HCT116 (cell line): ENCODE measurements at regions not wholly inside any gene's neighbourhood (a gene's known extent, or its start where the extent isn't known, plus 50 kb on each side); places are given as distances from the start of the nearest gene placed in this dataset.
"Not testable (repeated sequence)": the region's sequence is repeated elsewhere in the genome, so short reads cannot be mapped to it uniquely, and the experiment has no call there.

Source experiments
- ATAC-seq: fragments of 200-7000 bp; cut with Tn5 transposase; 2 replicates; pipeline ENCODE4 v1.9.1; 2020; ENCODE audit warnings: mild to moderate bottlenecking, moderate library complexity
- BruUV-seq: library from RNA; stranded (reverse); fragments of 400-500 nt; replicated peaks from 2 replicates; lab custom pipeline; 2021; lab: Mats Ljungman, UMichigan
- CTCF ChIA-PET: fragments of 300-600 bp; sonication (Branson Sonifier 250); formaldehyde crosslinking; loops from one replicate; lab custom pipeline; 2021; ENCODE audit warnings: antibody characterized with exemption; lab: Charles Lee
- POLR2A ChIA-PET: fragments of 300-600, 350-600 bp; sonication (Branson Sonifier 250); formaldehyde crosslinking; loops from one replicate; lab custom pipeline; 2021; ENCODE audit warnings: antibody characterized with exemption; lab: Charles Lee
- RAD21 ChIA-PET, 2 experiments: fragments of 300-600 bp; sonication (Branson Sonifier 250); formaldehyde crosslinking; loops; one replicate each; lab custom pipeline; 2023; ENCODE audit warnings: low total read pairs in 2 of 2; ENCODE audit not compliant: uncharacterized antibody in 2 of 2, unreplicated experiment in 2 of 2, low non-redundant PET in 1 of 2; lab: Charles Lee
- DNase-seq: peaks from one replicate; pipeline ENCODE4 v3.0.0-alpha.2; 2010; ENCODE audit warnings: low read depth, low spot score
- H2AFZ ChIP-seq: fragments of 200-600 bp; shearing (Covaris generic), sonication (generic); 2 replicates; pipeline ENCODE4 v1.6.1; 2017; ENCODE audit warnings: low read depth, mixed run types, mixed read lengths, antibody characterized with exemption, low read length; ENCODE audit not compliant: poor library complexity, severe bottlenecking
- H3K27ac ChIP-seq: 2 replicates; pipeline ENCODE4 v1.5.1; 2012; ENCODE audit warnings: low read depth, low read length
- H3K27me3 ChIP-seq: fragments of 200-600 bp; sonication (generic); 2 replicates; pipeline ENCODE4 v1.6.1; 2016; ENCODE audit warnings: mixed run types, low read length, mixed read lengths; ENCODE audit not compliant: insufficient read depth
- H3K36me3 ChIP-seq, 2 experiments: fragments of 200-500 bp in 1 of 2; fragments of 200-600 bp in 1 of 2; sonication (Bioruptor generic) in 1 of 2; sonication (generic) in 1 of 2; 2 replicates each; pipeline versions ENCODE4 v1.5.1 to v1.6.1; 2014 to 2016; ENCODE audit warnings: low read length in 2 of 2, inconsistent platforms in 1 of 2, mixed read lengths in 1 of 2, mixed run types in 1 of 2; ENCODE audit not compliant: insufficient read depth in 2 of 2, control insufficient read depth in 1 of 2
- H3K4me1 ChIP-seq, 2 experiments: fragments of 200-600 bp in 1 of 2; sonication (generic) in 1 of 2; 2 replicates each; pipeline versions ENCODE4 v1.5.1 to v1.6.1; 2012 to 2017; ENCODE audit warnings: low read length in 2 of 2, inconsistent platforms in 1 of 2, mild to moderate bottlenecking in 1 of 2, mixed read lengths in 1 of 2, mixed run types in 1 of 2, moderate library complexity in 1 of 2; ENCODE audit not compliant: insufficient read depth in 2 of 2, control insufficient read depth in 1 of 2
- H3K4me2 ChIP-seq: fragments of 200-600 bp; sonication (generic); 2 replicates; pipeline ENCODE4 v1.6.1; 2017; ENCODE audit warnings: mixed run types, low read length, mixed read lengths
- H3K4me3 ChIP-seq, 2 experiments: fragments of 200-600 bp in 1 of 2; sonication (generic) in 1 of 2; replicated peaks in 1 of 2; 2 replicates each; pipeline ENCODE4 v1.5.1; 2011 to 2016; ENCODE audit warnings: low read length in 2 of 2, control low read depth in 1 of 2, low read depth in 1 of 2, mild to moderate bottlenecking in 1 of 2, mixed read lengths in 1 of 2, mixed run types in 1 of 2
- H3K79me2 ChIP-seq: fragments of 200-600 bp; sonication (generic); 2 replicates; pipeline ENCODE4 v1.6.1; 2017; ENCODE audit warnings: mild to moderate bottlenecking, mixed run types, low read length, moderate library complexity, mixed read lengths; ENCODE audit not compliant: insufficient read depth
- H3K9ac ChIP-seq: fragments of 200-600 bp; sonication (generic); 2 replicates; pipeline ENCODE4 v1.6.1; 2016; ENCODE audit warnings: low read length, mixed read lengths
- H3K9me2 ChIP-seq: fragments of 200-600 bp; sonication (generic), shearing (Covaris generic); 2 replicates; pipeline ENCODE4 v1.6.1; 2017; ENCODE audit warnings: mixed run types, mild to moderate bottlenecking, moderate library complexity; ENCODE audit not compliant: insufficient read depth
- H3K9me3 ChIP-seq, 2 experiments: fragments of 200-500 bp in 1 of 2; fragments of 200-600 bp in 1 of 2; sonication (Bioruptor generic) in 1 of 2; sonication (generic) in 1 of 2; 2 replicates each; pipeline ENCODE4 v1.6.1; 2014 to 2017; ENCODE audit warnings: low read length in 2 of 2, mixed read lengths in 2 of 2, inconsistent platforms in 1 of 2, low read depth in 1 of 2, mild to moderate bottlenecking in 1 of 2, mixed run types in 1 of 2, moderate library complexity in 1 of 2; ENCODE audit not compliant: control insufficient read depth in 1 of 2, insufficient read depth in 1 of 2
- H4K20me1 ChIP-seq: fragments of 200-600 bp; sonication (generic), shearing (Covaris generic); 2 replicates; pipeline ENCODE4 v1.6.1; 2017; ENCODE audit warnings: mixed run types, mild to moderate bottlenecking, moderate library complexity; ENCODE audit not compliant: insufficient read depth
- CEBPB ChIP-seq: IDR thresholded peaks from 2 replicates; pipeline ENCODE4 v1.6.1; 2012; ENCODE audit warnings: low read depth
- EZH2 ChIP-seq: fragments of 200-600 bp; sonication (generic); IDR thresholded peaks from 2 replicates; pipeline ENCODE4 v1.6.1; 2017; ENCODE audit warnings: antibody characterized with exemption, mixed run types
- RAD21 ChIP-seq: IDR thresholded peaks from 2 replicates; pipeline ENCODE4 v1.6.1; 2012; ENCODE audit warnings: low read depth, mild to moderate bottlenecking
- SIN3A ChIP-seq: IDR thresholded peaks from 2 replicates; pipeline ENCODE4 v1.6.1; 2012; ENCODE audit warnings: low read depth
- SP1 ChIP-seq: IDR thresholded peaks from 2 replicates; pipeline ENCODE4 v1.6.1; 2012; ENCODE audit warnings: low read depth
- intact Hi-C: fragments of 100-400 bp; cut with micrococcal nuclease; formaldehyde crosslinking; loops from 2 replicates; pipeline ENCODE4 v1.10.0; 2022
- TF ChIP-seq, protein P1 (sequence below): IDR thresholded peaks from 2 replicates; pipeline ENCODE4 v1.6.1; 2012; ENCODE audit warnings: low read depth
- TF ChIP-seq, protein P2 (sequence below): IDR thresholded peaks from 2 replicates; pipeline ENCODE4 v1.6.1; 2011; ENCODE audit warnings: mild to moderate bottlenecking, low read length, moderate library complexity; ENCODE audit not compliant: insufficient replicate concordance; ENCODE audit errors: extremely low read depth

GRCh38 chr3:194264631-194265504, 86.3 kb downstream of the CPN2 start:
- DNase-seq, H3K36me3 ChIP-seq, H3K27me3 ChIP-seq, CTCF ChIA-PET, ATAC-seq, RAD21 ChIA-PET, H2AFZ ChIP-seq, H3K9me3 ChIP-seq, BruUV-seq, H3K9me2 ChIP-seq, H3K9ac ChIP-seq, H4K20me1 ChIP-seq, H3K4me2 ChIP-seq, H3K27ac ChIP-seq, H3K4me3 ChIP-seq, POLR2A ChIA-PET, H3K79me2 ChIP-seq: not testable (repeated sequence)
- intact Hi-C loops: loop anchor here (5.0 kb wide), 1 partner anchor 128 kb away; the partner anchor contains the start of gene HES1
- H3K4me1 ChIP-seq: peaks cover 22 to 27% of the 10 kb centered on the region in 2 experiments

- TF ChIP-seq, protein P1, sequence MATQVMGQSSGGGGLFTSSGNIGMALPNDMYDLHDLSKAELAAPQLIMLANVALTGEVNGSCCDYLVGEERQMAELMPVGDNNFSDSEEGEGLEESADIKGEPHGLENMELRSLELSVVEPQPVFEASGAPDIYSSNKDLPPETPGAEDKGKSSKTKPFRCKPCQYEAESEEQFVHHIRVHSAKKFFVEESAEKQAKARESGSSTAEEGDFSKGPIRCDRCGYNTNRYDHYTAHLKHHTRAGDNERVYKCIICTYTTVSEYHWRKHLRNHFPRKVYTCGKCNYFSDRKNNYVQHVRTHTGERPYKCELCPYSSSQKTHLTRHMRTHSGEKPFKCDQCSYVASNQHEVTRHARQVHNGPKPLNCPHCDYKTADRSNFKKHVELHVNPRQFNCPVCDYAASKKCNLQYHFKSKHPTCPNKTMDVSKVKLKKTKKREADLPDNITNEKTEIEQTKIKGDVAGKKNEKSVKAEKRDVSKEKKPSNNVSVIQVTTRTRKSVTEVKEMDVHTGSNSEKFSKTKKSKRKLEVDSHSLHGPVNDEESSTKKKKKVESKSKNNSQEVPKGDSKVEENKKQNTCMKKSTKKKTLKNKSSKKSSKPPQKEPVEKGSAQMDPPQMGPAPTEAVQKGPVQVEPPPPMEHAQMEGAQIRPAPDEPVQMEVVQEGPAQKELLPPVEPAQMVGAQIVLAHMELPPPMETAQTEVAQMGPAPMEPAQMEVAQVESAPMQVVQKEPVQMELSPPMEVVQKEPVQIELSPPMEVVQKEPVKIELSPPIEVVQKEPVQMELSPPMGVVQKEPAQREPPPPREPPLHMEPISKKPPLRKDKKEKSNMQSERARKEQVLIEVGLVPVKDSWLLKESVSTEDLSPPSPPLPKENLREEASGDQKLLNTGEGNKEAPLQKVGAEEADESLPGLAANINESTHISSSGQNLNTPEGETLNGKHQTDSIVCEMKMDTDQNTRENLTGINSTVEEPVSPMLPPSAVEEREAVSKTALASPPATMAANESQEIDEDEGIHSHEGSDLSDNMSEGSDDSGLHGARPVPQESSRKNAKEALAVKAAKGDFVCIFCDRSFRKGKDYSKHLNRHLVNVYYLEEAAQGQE: no peak
- TF ChIP-seq SIN3A (no peak), SP1 (no peak), CEBPB (no peak), EZH2 (no peak), RAD21 (no peak)
- TF ChIP-seq, protein P2, sequence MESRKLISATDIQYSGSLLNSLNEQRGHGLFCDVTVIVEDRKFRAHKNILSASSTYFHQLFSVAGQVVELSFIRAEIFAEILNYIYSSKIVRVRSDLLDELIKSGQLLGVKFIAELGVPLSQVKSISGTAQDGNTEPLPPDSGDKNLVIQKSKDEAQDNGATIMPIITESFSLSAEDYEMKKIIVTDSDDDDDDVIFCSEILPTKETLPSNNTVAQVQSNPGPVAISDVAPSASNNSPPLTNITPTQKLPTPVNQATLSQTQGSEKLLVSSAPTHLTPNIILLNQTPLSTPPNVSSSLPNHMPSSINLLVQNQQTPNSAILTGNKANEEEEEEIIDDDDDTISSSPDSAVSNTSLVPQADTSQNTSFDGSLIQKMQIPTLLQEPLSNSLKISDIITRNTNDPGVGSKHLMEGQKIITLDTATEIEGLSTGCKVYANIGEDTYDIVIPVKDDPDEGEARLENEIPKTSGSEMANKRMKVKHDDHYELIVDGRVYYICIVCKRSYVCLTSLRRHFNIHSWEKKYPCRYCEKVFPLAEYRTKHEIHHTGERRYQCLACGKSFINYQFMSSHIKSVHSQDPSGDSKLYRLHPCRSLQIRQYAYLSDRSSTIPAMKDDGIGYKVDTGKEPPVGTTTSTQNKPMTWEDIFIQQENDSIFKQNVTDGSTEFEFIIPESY: no peak
- DNase-seq (no peak), ATAC-seq (no peak)
- Histone ChIP-seq H3K79me2 (no peaks in the 10 kb centered on the region), H3K4me1 (peaks cover 28 to 34% of the 10 kb centered on the region in 2 experiments), H4K20me1 (no peaks in the 10 kb centered on the region), H3K9ac (no peak overlapping the region), H3K36me3 (no peaks in the 10 kb centered on the region), H2AFZ (no peak overlapping the region), H3K9me2 (no peaks in the 10 kb centered on the region), H3K4me3 (no peak overlapping the region), H3K27ac (no peak overlapping the region), H3K27me3 (no peaks in the 10 kb centered on the region), H3K4me2 (no peak overlapping the region), H3K9me3 (no peaks in the 10 kb centered on the region)
- no TSS peak for BruUV-seq
- ChIA-PET POLR2A (no interaction called here), CTCF (no interaction called here), RAD21 (no interaction called here)
- intact Hi-C loops: loop anchor here (5.0 kb wide), 1 partner anchor 128 kb away; the partner anchor contains the start of gene HES1
Observed at GRCh38 chr3:194265505-194265892, 85.6 kb downstream of the CPN2 start.
